ENCODE measurements at regions not wholly inside any gene's neighbourhood (a gene's known extent, or its start where the extent isn't known, plus 50 kb on each side); places are given as distances from the start of the nearest gene placed in this dataset.
A peak's percentile ranks its signal among the peaks of the same experiment; 100 is the strongest.

DNA sequence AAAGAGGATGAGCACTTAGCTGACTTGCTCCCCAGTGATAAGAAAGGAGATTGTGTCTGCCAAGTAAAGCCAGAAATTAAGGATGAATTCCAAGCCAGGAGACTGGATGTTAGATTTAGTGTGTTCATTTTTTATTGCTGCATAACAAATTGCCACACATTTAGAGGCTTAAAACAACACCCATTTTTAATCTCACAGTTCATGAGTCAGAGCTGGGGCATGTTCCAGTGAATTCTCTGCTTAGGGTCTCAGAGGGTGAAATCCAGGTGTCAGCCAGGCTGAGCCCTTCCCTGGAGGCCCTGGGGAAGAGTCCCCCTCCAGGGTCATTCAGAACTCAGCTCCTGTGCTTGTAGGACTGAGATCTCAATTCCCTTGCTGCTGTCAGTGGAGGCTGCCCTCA is 352.8 kb downstream of the BUD13 start:
- no peak overlapping the region for H2BK5ac ChIP-seq (ENCODE audit: low read length)
- H3K4me2 ChIP-seq (ENCODE audit: insufficient read depth, low read length, poor library complexity, severe bottlenecking), result no peak overlapping the region
- no peak overlapping the region for H4K8ac ChIP-seq (ENCODE audit: low read depth, low read length)
- no peak for DNase-seq (ENCODE audit: low spot score)
- H2AK5ac ChIP-seq (ENCODE audit: low read depth, low read length), result no peak overlapping the region
- H3K9ac ChIP-seq (ENCODE audit: low read depth, low read length, poor library complexity), result no peak overlapping the region
- H2BK12ac ChIP-seq (ENCODE audit: low read length), result no peak overlapping the region
- no peak overlapping the region for H2AFZ ChIP-seq (ENCODE audit: low read length)
- H3K36me3 ChIP-seq (replicated peaks in 1 of 2; ENCODE audit: control insufficient read depth in 2 of 2, insufficient read depth in 2 of 2, low read length in 2 of 2), result no peaks in the 10 kb centered on the region
- H3K27ac ChIP-seq (replicated peaks; ENCODE audit: low read length), result no peak overlapping the region
- no peaks in the 10 kb centered on the region for H3K27me3 ChIP-seq (ENCODE audit: control insufficient read depth in 3 of 3, insufficient read depth in 3 of 3, low read depth in 1 of 3, low read length in 3 of 3)
- H4K91ac ChIP-seq (ENCODE audit: low read depth, low read length, poor library complexity), result no peak overlapping the region
- no peaks in the 10 kb centered on the region for H3K9me3 ChIP-seq (replicated peaks in 1 of 2; ENCODE audit: control insufficient read depth in 2 of 2, insufficient read depth in 1 of 2, low read depth in 1 of 2, low read length in 2 of 2)
- H3K18ac ChIP-seq (ENCODE audit: low read length), result no peak overlapping the region
- H2BK120ac ChIP-seq (ENCODE audit: low read depth, low read length), result no peak overlapping the region
- H3K14ac ChIP-seq (ENCODE audit: low read length), result no peak overlapping the region
- no peaks in the 10 kb centered on the region for H3K79me1 ChIP-seq (ENCODE audit: low read depth, low read length)
- H3K4me3 ChIP-seq (ENCODE audit: low read length in 2 of 2), result no peak overlapping the region
- no peak overlapping the region for H3K4ac ChIP-seq (ENCODE audit: low read length)
- H3K4me1 ChIP-seq (ENCODE audit: control insufficient read depth in 2 of 2, insufficient read depth in 1 of 2, low read depth in 1 of 2, low read length in 2 of 2), result peaks cover 0 to 5% of the 10 kb centered on the region in 2 donors
- no peak overlapping the region for H2BK15ac ChIP-seq (ENCODE audit: low read length)
- no peak overlapping the region for H3K23ac ChIP-seq (ENCODE audit: low read depth, low read length, poor library complexity)

DNA sequence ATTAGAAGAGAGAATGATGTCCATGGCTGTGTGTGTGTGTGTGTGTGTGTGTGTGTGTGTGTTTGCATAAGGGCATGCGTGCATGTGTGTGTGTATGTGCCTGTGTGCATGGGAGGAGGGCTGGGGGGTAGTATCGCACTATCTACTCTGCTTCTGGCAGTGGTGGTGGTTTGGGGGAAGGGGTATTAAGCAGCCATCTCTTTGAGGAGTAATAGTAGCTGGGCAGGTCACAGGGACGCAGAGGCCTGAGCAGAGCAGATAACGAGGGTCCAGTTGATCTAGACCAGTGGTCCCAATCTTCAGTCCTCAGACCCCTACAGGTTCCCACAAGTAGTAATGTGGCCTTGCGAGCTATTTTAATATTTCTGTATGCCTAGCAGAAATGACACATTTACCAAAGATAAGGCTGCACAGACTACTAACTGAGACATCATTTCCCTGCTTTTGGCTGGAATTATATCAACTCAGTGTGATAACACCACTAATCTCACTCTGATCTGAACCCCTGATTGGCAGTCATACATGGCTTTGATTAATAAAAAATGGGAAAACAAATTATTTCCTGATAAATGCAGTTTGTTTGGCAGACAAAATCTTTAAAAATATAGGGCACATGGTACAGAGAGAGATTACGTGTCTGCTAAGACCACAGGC is 354.3 kb downstream of the BUD13 start:
- Histone ChIP-seq H2BK15ac (ENCODE audit: low read length) (no peak overlapping the region), H2BK12ac (ENCODE audit: low read length) (no peak overlapping the region), H2BK5ac (ENCODE audit: low read length) (no peak overlapping the region), H3K14ac (ENCODE audit: low read length) (no peak overlapping the region), H3K18ac (ENCODE audit: low read length) (no peak overlapping the region), H3K4ac (ENCODE audit: low read length) (no peak overlapping the region), H3K23ac (ENCODE audit: low read depth, low read length, poor library complexity) (no peak overlapping the region), H3K9ac (ENCODE audit: low read depth, low read length, poor library complexity) (no peak overlapping the region), H4K8ac (ENCODE audit: low read depth, low read length) (no peak overlapping the region), H3K27ac (replicated peaks; ENCODE audit: low read length) (no peak overlapping the region), H3K9me3 (replicated peaks in 1 of 2; ENCODE audit: control insufficient read depth in 2 of 2, insufficient read depth in 1 of 2, low read depth in 1 of 2, low read length in 2 of 2) (no peaks in the 10 kb centered on the region), H3K4me2 (ENCODE audit: insufficient read depth, low read length, poor library complexity, severe bottlenecking) (no peak overlapping the region), H3K36me3 (replicated peaks in 1 of 2; ENCODE audit: control insufficient read depth in 2 of 2, insufficient read depth in 2 of 2, low read length in 2 of 2) (no peaks in the 10 kb centered on the region), H2AFZ (ENCODE audit: low read length) (no peak overlapping the region), H3K4me3 (ENCODE audit: low read length in 2 of 2) (no peak overlapping the region), H4K91ac (ENCODE audit: low read depth, low read length, poor library complexity) (peak overlapping the region; percentile 32), H2BK120ac (ENCODE audit: low read depth, low read length) (no peak overlapping the region), H3K79me1 (ENCODE audit: low read depth, low read length) (no peaks in the 10 kb centered on the region), H3K4me1 (ENCODE audit: control insufficient read depth in 2 of 2, insufficient read depth in 1 of 2, low read depth in 1 of 2, low read length in 2 of 2) (peaks cover 0 to 5% of the 10 kb centered on the region in 2 donors), H2AK5ac (ENCODE audit: low read depth, low read length) (no peak overlapping the region), H3K27me3 (ENCODE audit: control insufficient read depth in 3 of 3, insufficient read depth in 3 of 3, low read depth in 1 of 3, low read length in 3 of 3) (no peaks in the 10 kb centered on the region)
- WGBS, 2 donors (ENCODE audit: extremely low coverage in 2 of 2, insufficient read length in 2 of 2, insufficient replicate concordance in 1 of 2), result no CpG with 5 or more reads among the region's 6 CpGs
- no peak for DNase-seq (ENCODE audit: low spot score)

DNA sequence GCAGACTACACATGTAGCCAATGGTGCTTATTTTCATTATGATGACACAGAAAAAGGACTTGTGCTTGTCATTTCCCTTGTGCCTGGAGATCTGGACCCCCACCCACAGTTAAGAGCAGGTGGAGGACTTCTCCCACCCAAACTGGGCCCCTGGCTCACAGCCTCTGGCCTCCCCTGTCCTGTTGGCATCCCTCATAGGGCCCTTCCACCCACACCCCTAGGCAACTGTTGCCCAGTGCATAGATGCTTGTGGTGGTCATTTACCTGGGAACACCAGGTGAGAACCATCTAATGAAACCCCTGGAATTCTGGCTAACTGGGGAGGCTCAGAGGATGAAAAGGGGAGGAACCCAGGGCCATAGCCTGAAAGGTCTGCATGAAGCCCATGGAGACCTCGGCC is 355.9 kb downstream of the BUD13 start:
- no peak overlapping the region for H2BK15ac ChIP-seq (ENCODE audit: low read length)
- H3K9ac ChIP-seq (ENCODE audit: low read depth, low read length, poor library complexity), result no peak overlapping the region
- H2AK5ac ChIP-seq (ENCODE audit: low read depth, low read length), result no peak overlapping the region
- no peak overlapping the region for H4K8ac ChIP-seq (ENCODE audit: low read depth, low read length)
- H3K23ac ChIP-seq (ENCODE audit: low read depth, low read length, poor library complexity), result no peak overlapping the region
- no CpG with 5 or more reads among the region's 1 CpG for WGBS, 2 donors (ENCODE audit: extremely low coverage in 2 of 2, insufficient read length in 2 of 2, insufficient replicate concordance in 1 of 2)
- no peaks in the 10 kb centered on the region for H3K27me3 ChIP-seq (ENCODE audit: control insufficient read depth in 3 of 3, insufficient read depth in 3 of 3, low read depth in 1 of 3, low read length in 3 of 3)
- H4K91ac ChIP-seq (ENCODE audit: low read depth, low read length, poor library complexity), result no peak overlapping the region
- peak overlapping the region; percentile 8 for H3K18ac ChIP-seq (ENCODE audit: low read length)
- no peak overlapping the region for H3K4me3 ChIP-seq (ENCODE audit: low read length in 2 of 2)
- no peak overlapping the region for H3K4ac ChIP-seq (ENCODE audit: low read length)
- H3K14ac ChIP-seq (ENCODE audit: low read length), result no peak overlapping the region
- no peak overlapping the region for H3K27ac ChIP-seq (replicated peaks; ENCODE audit: low read length)
- no peaks in the 10 kb centered on the region for H3K36me3 ChIP-seq (replicated peaks in 1 of 2; ENCODE audit: control insufficient read depth in 2 of 2, insufficient read depth in 2 of 2, low read length in 2 of 2)
- no peak for DNase-seq (ENCODE audit: low spot score)
- no peaks in the 10 kb centered on the region for H3K9me3 ChIP-seq (replicated peaks in 1 of 2; ENCODE audit: control insufficient read depth in 2 of 2, insufficient read depth in 1 of 2, low read depth in 1 of 2, low read length in 2 of 2)
- H2BK5ac ChIP-seq (ENCODE audit: low read length), result no peak overlapping the region
- peak overlapping the region; percentile 46 for H2BK12ac ChIP-seq (ENCODE audit: low read length)
- H2AFZ ChIP-seq (ENCODE audit: low read length), result no peak overlapping the region
- no peak overlapping the region for H2BK120ac ChIP-seq (ENCODE audit: low read depth, low read length)
- H3K79me1 ChIP-seq (ENCODE audit: low read depth, low read length), result no peaks in the 10 kb centered on the region
- H3K4me2 ChIP-seq (ENCODE audit: insufficient read depth, low read length, poor library complexity, severe bottlenecking), result no peak overlapping the region
- H3K4me1 ChIP-seq (ENCODE audit: control insufficient read depth in 2 of 2, insufficient read depth in 1 of 2, low read depth in 1 of 2, low read length in 2 of 2), result peaks cover 0 to 4% of the 10 kb centered on the region in 2 donors

DNA sequence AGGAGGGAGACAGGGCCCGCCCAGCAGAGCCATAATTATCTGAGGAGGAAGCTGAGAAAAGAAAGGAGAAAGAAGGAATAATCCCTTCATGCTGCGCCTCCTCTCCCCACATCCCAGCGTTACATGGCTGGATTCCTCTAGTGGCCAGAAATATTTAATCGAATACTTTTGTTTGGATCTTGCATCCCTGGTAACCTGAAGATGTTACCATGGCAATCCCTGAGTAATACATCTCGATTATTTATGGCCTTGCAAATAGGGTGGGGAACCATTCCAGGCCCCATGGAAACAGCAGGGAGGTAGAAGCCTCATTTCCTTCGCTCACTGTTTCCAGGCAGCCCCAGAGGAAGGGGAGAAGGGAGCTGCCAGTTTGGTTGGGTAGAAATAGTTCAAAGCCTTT is 357.7 kb downstream of the BUD13 start:
- Histone ChIP-seq H3K27ac (replicated peaks; ENCODE audit: low read length) (no peak overlapping the region), H3K23ac (ENCODE audit: low read depth, low read length, poor library complexity) (no peak overlapping the region), H3K27me3 (ENCODE audit: control insufficient read depth in 3 of 3, insufficient read depth in 3 of 3, low read depth in 1 of 3, low read length in 3 of 3) (no peaks in the 10 kb centered on the region), H3K9ac (ENCODE audit: low read depth, low read length, poor library complexity) (no peak overlapping the region), H2BK12ac (ENCODE audit: low read length) (no peak overlapping the region), H3K9me3 (replicated peaks in 1 of 2; ENCODE audit: control insufficient read depth in 2 of 2, insufficient read depth in 1 of 2, low read depth in 1 of 2, low read length in 2 of 2) (no peaks in the 10 kb centered on the region), H4K8ac (ENCODE audit: low read depth, low read length) (no peak overlapping the region), H4K91ac (ENCODE audit: low read depth, low read length, poor library complexity) (no peak overlapping the region), H3K4me1 (ENCODE audit: control insufficient read depth in 2 of 2, insufficient read depth in 1 of 2, low read depth in 1 of 2, low read length in 2 of 2) (peaks cover 0 to 1% of the 10 kb centered on the region in 2 donors), H3K18ac (ENCODE audit: low read length) (no peak overlapping the region), H2BK15ac (ENCODE audit: low read length) (no peak overlapping the region), H2AK5ac (ENCODE audit: low read depth, low read length) (no peak overlapping the region), H2AFZ (ENCODE audit: low read length) (no peak overlapping the region), H2BK120ac (ENCODE audit: low read depth, low read length) (no peak overlapping the region), H3K79me1 (ENCODE audit: low read depth, low read length) (no peaks in the 10 kb centered on the region), H3K4ac (ENCODE audit: low read length) (no peak overlapping the region), H3K4me2 (ENCODE audit: insufficient read depth, low read length, poor library complexity, severe bottlenecking) (no peak overlapping the region), H3K36me3 (replicated peaks in 1 of 2; ENCODE audit: control insufficient read depth in 2 of 2, insufficient read depth in 2 of 2, low read length in 2 of 2) (no peaks in the 10 kb centered on the region), H2BK5ac (ENCODE audit: low read length) (no peak overlapping the region), H3K14ac (ENCODE audit: low read length) (no peak overlapping the region), H3K4me3 (ENCODE audit: low read length in 2 of 2) (no peak overlapping the region)
- WGBS, 2 donors (ENCODE audit: extremely low coverage in 2 of 2, insufficient read length in 2 of 2, insufficient replicate concordance in 1 of 2), result no CpG with 5 or more reads among the region's 6 CpGs
- no peak for DNase-seq (ENCODE audit: low spot score)

Data from neuronal stem cell (in vitro differentiated cells).